Ishikawa (cell line): ENCODE measurements at regions not wholly inside any gene's neighbourhood (a gene's known extent, or its start where the extent isn't known, plus 50 kb on each side); places are given as distances from the start of the nearest gene placed in this dataset.

Source experiments
- CEBPB ChIP-seq: IDR thresholded peaks from 2 replicates; pipeline ENCODE4 v1.6.1; 2012
- CREB1 ChIP-seq: IDR thresholded peaks from 2 replicates; pipeline ENCODE4 v1.6.1; 2012; ENCODE audit warnings: low read depth
- EP300 ChIP-seq: IDR thresholded peaks from 2 replicates; pipeline ENCODE4 v1.6.1; 2012; ENCODE audit warnings: borderline replicate concordance
- FOXM1 ChIP-seq: IDR thresholded peaks from 2 replicates; pipeline ENCODE4 v1.6.1; 2012; ENCODE audit warnings: low read depth, borderline replicate concordance
- MAX ChIP-seq: IDR thresholded peaks from 2 replicates; pipeline ENCODE4 v1.6.1; 2012
- RAD21 ChIP-seq: IDR thresholded peaks from 2 replicates; pipeline ENCODE4 v1.6.1; 2012; ENCODE audit warnings: low read depth
- REST ChIP-seq: IDR thresholded peaks from 2 replicates; pipeline ENCODE4 v1.6.1; 2012; ENCODE audit warnings: low read depth, mild to moderate bottlenecking
- TAF1 ChIP-seq: IDR thresholded peaks from 2 replicates; pipeline ENCODE4 v1.6.1; 2012; ENCODE audit warnings: low read depth, mild to moderate bottlenecking
- TCF12 ChIP-seq: IDR thresholded peaks from 2 replicates; pipeline ENCODE4 v1.6.1; 2012; ENCODE audit warnings: low read depth
- USF1 ChIP-seq: IDR thresholded peaks from 2 replicates; pipeline ENCODE4 v1.6.1; 2012
- YY1 ChIP-seq: IDR thresholded peaks from 2 replicates; pipeline ENCODE4 v1.6.1; 2012; ENCODE audit warnings: low read depth

GRCh38 chr10:118917701-118918100 lies 111.8 kb upstream of the NANOS1 start:
- no peak for TF ChIP-seq EP300
- no peak for TF ChIP-seq MAX
- TF ChIP-seq FOXM1: no peak
- no peak for TF ChIP-seq USF1
- TF ChIP-seq CEBPB: no peak
- no peak for TF ChIP-seq RAD21
- TF ChIP-seq REST: no peak
- TF ChIP-seq CREB1: no peak
- TF ChIP-seq TAF1: no peak
- TF ChIP-seq TCF12: no peak
- TF ChIP-seq YY1: no peak
